ENCODE measurements at regions not wholly inside any gene's neighbourhood (a gene's known extent, or its start where the extent isn't known, plus 50 kb on each side); places are given as distances from the start of the nearest gene placed in this dataset.

DNA sequence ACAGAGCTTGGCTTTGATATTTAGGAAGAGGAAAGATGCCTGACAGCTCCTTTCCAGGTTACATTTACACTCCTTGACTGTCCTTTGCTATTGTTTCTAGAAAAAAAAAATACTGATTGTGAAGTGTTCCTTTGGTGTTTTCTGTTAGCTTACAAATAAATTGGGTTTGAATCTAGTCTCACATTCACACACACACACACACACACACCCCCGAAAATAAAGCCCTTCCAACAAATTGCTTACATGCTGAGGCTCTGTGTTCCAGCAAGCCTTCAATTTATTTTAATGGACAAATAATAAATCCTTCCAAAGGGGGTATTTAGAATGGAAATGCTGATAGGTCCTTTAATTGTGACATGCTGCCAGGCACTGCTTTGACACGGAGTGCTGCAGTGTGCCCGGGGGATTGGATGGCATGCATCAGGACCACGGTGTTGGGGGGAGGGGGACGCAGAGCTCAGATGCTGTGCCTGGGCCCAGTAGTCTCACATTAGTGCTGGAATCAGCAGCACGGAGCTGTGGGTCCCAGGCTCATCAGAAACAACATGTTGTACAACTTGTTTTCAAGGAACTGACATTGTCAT, 199.9 kb downstream of the CD83 start:
- ChIA-PET POLR2A (interaction anchor here (0.5 to 1.3 kb wide), 6 partner anchors 13 to 865 kb away, joined by 3 to 7 read pairs (median 4); no protein-coding TSS in a partner anchor), CTCF (ENCODE audit: unreplicated experiment) (interaction anchor here (0.6 kb wide), 1 partner anchor 382 kb away, joined by 3 read pairs; no protein-coding TSS in a partner anchor)
- H3K9me2 ChIP-seq (ENCODE audit: insufficient read depth, low read length) = no peaks in the 10 kb centered on the region
- peaks cover 47% of the 10 kb centered on the region for H3K4me1 ChIP-seq (ENCODE audit: insufficient read depth, low read length, poor library complexity, severe bottlenecking)
- no peak overlapping the region for H3K4me3 ChIP-seq (ENCODE audit: low read depth, low read length, poor library complexity, severe bottlenecking)
- H2AFZ ChIP-seq (ENCODE audit: low read length) = peak overlapping the region; percentile 70; the same call in 1 of the 2 replicates
- peak overlapping the region; percentile 6; the same call in 1 of the 2 replicates for H3K4me2 ChIP-seq (ENCODE audit: low read length)
- no peaks in the 10 kb centered on the region for H3K9me3 ChIP-seq (ENCODE audit: low read length)
- H3K27ac ChIP-seq (ENCODE audit: low read depth, low read length, poor library complexity, severe bottlenecking) = no peak overlapping the region
- no TSS peak for BruUV-seq (replicated peaks)
- TF ChIP-seq EZH2phosphoT487 (IDR thresholded peaks at IDR 0.05; ENCODE audit: borderline replicate concordance, low read depth, low read length) = no peak
- TF ChIP-seq CTCF (conservative IDR thresholded peaks at IDR 0.05; ENCODE audit: low read length) = peak; percentile 54; the same call in 1 of the 2 replicates
- no peaks in the 10 kb centered on the region for H3K36me3 ChIP-seq (ENCODE audit: insufficient read depth, low read length)
- no peaks in the 10 kb centered on the region for H3K79me2 ChIP-seq (ENCODE audit: insufficient read depth, low read depth, low read length)
- intact Hi-C loops (cut with micrococcal nuclease; ENCODE audit: unreplicated experiment) = loop anchor here (1.0 kb wide), 1 partner anchor 106 kb away; no protein-coding TSS in a partner anchor
- H4K20me1 ChIP-seq (ENCODE audit: insufficient read depth, low read length) = no peaks in the 10 kb centered on the region
- no peak for DNase-seq (ENCODE audit: low spot score)

DNA sequence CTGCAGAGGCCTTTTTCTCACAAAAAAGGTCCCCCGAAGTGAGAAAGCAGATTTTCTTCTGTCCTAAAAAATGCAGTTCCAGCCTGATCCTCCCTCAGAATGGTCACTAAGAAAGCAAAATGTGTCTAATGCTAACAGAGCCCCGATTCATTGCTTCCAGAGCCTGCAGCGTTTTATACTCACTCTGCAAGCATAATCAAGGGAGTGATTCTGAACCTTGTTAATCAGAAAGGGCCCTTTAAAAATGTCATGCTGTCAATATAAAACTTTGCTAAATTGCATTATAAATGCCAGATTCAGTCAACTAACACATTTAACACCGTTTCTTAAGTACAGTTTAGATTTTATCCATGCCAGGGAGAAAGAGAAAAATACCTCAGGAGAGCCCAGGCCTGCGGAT, 202.8 kb downstream of the CD83 start:
- peak overlapping the region; percentile 13 for H3K4me3 ChIP-seq (ENCODE audit: low read depth, low read length, poor library complexity, severe bottlenecking)
- intact Hi-C loops (cut with micrococcal nuclease; ENCODE audit: unreplicated experiment) = no loop called here
- CTCF ChIA-PET (ENCODE audit: unreplicated experiment) = no interaction called here
- no peaks in the 10 kb centered on the region for H3K9me3 ChIP-seq (ENCODE audit: low read length)
- peak overlapping the region; percentile 5 for H3K27ac ChIP-seq (ENCODE audit: low read depth, low read length, poor library complexity, severe bottlenecking)
- H3K79me2 ChIP-seq (ENCODE audit: insufficient read depth, low read depth, low read length) = no peaks in the 10 kb centered on the region
- H3K4me1 ChIP-seq (ENCODE audit: insufficient read depth, low read length, poor library complexity, severe bottlenecking) = peaks cover 42% of the 10 kb centered on the region
- no peaks in the 10 kb centered on the region for H4K20me1 ChIP-seq (ENCODE audit: insufficient read depth, low read length)
- no peak for DNase-seq (ENCODE audit: low spot score)
- H3K36me3 ChIP-seq (ENCODE audit: insufficient read depth, low read length) = no peaks in the 10 kb centered on the region
- POLR2A ChIA-PET = interaction anchor here (0.6 to 2.1 kb wide), 6 partner anchors 9 to 367 kb away, joined by 3 to 9 read pairs (median 5); no protein-coding TSS in a partner anchor
- peak overlapping the region; percentile 68 for H2AFZ ChIP-seq (ENCODE audit: low read length)
- H3K4me2 ChIP-seq (ENCODE audit: low read length) = peak overlapping the region; percentile 54
- no TSS peak for BruUV-seq (replicated peaks)
- TF ChIP-seq EZH2phosphoT487 (IDR thresholded peaks at IDR 0.05; ENCODE audit: borderline replicate concordance, low read depth, low read length) (no peak), CTCF (conservative IDR thresholded peaks at IDR 0.05; ENCODE audit: low read length) (no peak)
- no peaks in the 10 kb centered on the region for H3K9me2 ChIP-seq (ENCODE audit: insufficient read depth, low read length)
